B cell (primary cell): ENCODE measurements at regions not wholly inside any gene's neighbourhood (a gene's known extent, or its start where the extent isn't known, plus 50 kb on each side); places are given as distances from the start of the nearest gene placed in this dataset.

Source experiments
- EZH2 ChIP-seq: IDR thresholded peaks from 2 replicates; pipeline ENCODE4 v1.6.1; 2012; ENCODE audit warnings: borderline replicate concordance, low read depth, mild to moderate bottlenecking, moderate library complexity, low read length; ENCODE audit not compliant: insufficient read depth, poor library complexity, severe bottlenecking
- TF ChIP-seq, protein P1 (sequence below): fragments of 200-600 bp; IDR thresholded peaks from one replicate; pipeline ENCODE4 v1.8.0; 2022; ENCODE audit warnings: antibody characterized with exemption, mild to moderate bottlenecking

DNA sequence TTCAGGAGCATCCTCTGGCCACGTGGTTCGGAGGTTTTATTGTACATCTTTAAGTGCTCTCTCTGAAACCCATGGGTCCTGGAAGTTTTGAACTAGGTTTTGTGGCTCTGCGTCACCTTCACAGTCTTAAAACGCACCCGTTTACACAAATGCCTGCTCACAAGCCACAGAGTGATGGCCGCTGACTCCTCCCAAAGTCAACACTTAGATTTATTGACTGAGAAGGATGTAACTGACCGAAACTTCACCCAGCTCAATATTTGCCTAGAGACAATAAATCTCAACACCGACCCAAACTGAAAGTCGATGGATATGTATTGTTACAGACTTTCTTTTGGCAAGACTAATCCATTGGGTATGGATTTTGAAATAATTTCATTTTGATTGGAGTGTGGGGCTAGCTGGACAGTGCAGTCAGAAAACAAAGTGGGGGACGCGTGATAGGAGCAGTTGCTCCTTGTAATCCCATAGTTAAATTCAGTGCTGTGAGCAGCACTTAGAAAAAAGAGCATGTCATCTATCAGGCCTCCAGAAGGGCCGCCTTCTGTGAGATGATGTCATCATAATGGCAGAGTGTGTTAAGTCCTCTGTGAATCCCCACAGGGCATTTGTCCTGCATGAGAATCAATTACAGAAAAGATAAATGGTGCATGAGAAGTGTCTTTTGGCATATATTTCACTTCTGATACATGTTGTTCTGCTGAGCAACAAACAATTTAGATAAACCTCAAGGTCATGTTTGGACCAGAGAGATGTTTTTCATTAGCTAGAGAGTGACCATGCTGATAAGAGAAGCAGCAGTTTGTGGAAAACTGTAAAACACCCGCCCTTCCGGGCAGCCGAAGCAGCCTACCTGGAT lies 183.7 kb downstream of the INO80D start:
- TF ChIP-seq, protein P1, sequence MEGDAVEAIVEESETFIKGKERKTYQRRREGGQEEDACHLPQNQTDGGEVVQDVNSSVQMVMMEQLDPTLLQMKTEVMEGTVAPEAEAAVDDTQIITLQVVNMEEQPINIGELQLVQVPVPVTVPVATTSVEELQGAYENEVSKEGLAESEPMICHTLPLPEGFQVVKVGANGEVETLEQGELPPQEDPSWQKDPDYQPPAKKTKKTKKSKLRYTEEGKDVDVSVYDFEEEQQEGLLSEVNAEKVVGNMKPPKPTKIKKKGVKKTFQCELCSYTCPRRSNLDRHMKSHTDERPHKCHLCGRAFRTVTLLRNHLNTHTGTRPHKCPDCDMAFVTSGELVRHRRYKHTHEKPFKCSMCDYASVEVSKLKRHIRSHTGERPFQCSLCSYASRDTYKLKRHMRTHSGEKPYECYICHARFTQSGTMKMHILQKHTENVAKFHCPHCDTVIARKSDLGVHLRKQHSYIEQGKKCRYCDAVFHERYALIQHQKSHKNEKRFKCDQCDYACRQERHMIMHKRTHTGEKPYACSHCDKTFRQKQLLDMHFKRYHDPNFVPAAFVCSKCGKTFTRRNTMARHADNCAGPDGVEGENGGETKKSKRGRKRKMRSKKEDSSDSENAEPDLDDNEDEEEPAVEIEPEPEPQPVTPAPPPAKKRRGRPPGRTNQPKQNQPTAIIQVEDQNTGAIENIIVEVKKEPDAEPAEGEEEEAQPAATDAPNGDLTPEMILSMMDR, result no peak
- TF ChIP-seq EZH2, result no peak
